ENCODE measurements at regions not wholly inside any gene's neighbourhood (a gene's known extent, or its start where the extent isn't known, plus 50 kb on each side); places are given as distances from the start of the nearest gene placed in this dataset.

DNA sequence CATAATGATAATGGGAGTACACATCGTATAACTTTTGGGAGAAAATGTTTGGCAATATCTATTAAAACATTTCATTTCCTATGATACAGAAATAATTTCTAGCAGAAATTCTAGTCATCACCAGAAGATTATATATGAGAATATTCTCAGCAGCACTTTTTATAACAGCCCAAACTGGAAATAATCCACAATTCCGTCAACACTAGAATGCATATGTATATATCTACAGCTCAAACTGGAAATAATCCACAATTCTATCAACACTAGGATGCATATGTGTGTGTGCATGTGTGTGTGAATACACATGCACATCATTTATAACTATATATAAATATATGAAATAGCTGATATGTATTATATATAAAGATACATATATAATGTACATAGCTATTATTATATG, 408.0 kb upstream of the KLHL1 start:
- TF ChIP-seq, protein P1, sequence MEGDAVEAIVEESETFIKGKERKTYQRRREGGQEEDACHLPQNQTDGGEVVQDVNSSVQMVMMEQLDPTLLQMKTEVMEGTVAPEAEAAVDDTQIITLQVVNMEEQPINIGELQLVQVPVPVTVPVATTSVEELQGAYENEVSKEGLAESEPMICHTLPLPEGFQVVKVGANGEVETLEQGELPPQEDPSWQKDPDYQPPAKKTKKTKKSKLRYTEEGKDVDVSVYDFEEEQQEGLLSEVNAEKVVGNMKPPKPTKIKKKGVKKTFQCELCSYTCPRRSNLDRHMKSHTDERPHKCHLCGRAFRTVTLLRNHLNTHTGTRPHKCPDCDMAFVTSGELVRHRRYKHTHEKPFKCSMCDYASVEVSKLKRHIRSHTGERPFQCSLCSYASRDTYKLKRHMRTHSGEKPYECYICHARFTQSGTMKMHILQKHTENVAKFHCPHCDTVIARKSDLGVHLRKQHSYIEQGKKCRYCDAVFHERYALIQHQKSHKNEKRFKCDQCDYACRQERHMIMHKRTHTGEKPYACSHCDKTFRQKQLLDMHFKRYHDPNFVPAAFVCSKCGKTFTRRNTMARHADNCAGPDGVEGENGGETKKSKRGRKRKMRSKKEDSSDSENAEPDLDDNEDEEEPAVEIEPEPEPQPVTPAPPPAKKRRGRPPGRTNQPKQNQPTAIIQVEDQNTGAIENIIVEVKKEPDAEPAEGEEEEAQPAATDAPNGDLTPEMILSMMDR (IDR thresholded peaks at IDR 0.05): no peak
- no peak for TF ChIP-seq EP300 (IDR thresholded peaks at IDR 0.05; ENCODE audit: low read depth)
- TF ChIP-seq POLR2A (IDR thresholded peaks at IDR 0.05): no peak
